HG03442 (cell line): ENCODE measurements at regions not wholly inside any gene's neighbourhood (a gene's known extent, or its start where the extent isn't known, plus 50 kb on each side); places are given as distances from the start of the nearest gene placed in this dataset.
"Not testable (repeated sequence)": the region's sequence is repeated elsewhere in the genome, so short reads cannot be mapped to it uniquely, and the experiment has no call there.

Experiments
- ATAC-seq: cut with Tn5 transposase; IDR thresholded peaks from one replicate; pipeline ENCODE4 v1.9.1; 2021; ENCODE audit warnings: mild to moderate bottlenecking, moderate library complexity; ENCODE audit not compliant: unreplicated experiment

DNA sequence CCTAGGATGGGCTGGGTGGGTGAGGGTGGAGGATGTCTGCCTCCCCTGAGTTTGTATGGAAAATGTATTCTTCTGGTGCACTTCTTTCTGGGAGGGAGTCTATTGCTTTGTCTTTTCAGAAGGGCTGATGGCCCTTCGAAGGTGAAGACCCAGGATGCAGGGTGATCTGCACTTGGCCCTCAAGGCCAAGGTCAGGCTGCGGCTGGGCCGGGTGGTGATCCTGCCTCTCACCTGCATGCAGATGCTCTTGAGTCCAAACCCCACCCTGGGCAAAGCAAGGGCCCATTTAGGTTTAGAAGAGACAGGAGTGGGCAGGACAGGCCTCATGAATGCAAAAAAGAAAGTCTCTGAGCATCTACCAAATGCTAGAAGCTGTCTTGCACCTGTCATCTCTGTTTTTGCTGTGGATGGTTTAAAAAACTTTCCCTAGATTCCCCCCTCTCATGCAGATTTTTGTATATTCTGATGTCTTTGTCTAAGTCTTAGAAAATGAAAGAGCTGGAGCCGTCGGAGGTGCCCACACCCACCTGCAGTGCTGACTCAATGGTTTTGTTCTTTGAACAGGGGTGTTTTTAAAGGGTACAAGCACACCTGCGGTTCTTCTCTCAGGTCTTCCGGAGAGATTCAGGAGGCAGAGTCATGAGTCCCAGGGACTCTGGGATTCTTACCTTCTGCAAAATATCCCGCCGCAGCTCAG lies 186.4 kb downstream of the ADRA2C start:
- not testable (repeated sequence) for ATAC-seq

DNA sequence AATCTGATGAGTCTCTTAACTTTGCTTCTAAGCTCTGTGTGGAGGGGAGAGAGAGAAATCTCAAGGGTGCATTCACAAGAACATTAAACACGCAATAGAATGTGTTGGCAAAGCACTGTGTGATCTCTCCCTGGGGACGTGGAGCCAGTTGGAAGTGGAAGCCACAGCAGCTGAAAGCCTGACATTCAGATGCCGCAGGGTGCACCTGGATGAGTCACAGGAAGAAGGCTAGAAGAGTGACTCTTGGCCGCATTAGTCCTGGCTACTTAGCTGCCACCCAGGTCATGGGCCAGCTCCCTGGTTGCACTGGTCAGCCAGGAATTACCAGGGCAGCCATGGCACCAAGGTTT lies 186.9 kb downstream of the ADRA2C start:
- not testable (repeated sequence) for ATAC-seq

DNA sequence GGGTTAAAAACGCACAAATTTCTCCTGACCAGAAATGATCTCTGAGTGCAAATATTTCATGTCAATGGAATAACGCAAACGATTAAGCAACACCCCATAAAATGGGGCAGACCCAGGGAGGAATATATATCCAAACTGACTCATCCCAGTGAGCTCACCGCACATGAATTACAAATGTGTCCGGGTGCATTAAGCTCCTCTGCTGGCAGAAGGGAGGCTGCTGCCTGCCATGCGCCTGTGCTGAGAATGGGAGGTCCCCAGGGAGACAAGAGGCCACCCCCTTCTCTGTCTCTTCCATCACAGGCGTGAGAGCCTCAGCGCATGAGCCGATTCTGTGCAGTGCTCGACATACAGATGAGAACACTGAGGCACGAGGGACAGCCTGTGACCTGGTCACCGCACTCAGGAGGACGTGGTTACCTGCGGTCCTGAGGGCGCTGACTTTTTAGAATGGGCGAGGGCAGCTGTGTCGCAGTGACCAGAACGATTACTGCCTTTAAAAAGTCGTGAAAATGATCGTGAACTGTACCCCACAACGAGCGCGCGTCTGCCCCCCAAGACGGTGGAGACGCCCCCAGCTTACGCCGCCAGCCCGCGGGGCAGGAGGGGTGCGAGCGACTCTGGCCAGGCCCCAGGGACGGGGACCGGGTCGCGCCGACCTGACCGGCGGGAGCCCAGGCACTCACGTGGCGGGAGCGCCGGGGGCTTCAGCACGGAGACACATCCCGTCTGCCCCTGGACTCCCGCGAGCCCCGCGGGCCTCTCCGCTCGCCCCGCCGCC lies 188.5 kb downstream of the ADRA2C start:
- ATAC-seq, result peak; percentile 20

DNA sequence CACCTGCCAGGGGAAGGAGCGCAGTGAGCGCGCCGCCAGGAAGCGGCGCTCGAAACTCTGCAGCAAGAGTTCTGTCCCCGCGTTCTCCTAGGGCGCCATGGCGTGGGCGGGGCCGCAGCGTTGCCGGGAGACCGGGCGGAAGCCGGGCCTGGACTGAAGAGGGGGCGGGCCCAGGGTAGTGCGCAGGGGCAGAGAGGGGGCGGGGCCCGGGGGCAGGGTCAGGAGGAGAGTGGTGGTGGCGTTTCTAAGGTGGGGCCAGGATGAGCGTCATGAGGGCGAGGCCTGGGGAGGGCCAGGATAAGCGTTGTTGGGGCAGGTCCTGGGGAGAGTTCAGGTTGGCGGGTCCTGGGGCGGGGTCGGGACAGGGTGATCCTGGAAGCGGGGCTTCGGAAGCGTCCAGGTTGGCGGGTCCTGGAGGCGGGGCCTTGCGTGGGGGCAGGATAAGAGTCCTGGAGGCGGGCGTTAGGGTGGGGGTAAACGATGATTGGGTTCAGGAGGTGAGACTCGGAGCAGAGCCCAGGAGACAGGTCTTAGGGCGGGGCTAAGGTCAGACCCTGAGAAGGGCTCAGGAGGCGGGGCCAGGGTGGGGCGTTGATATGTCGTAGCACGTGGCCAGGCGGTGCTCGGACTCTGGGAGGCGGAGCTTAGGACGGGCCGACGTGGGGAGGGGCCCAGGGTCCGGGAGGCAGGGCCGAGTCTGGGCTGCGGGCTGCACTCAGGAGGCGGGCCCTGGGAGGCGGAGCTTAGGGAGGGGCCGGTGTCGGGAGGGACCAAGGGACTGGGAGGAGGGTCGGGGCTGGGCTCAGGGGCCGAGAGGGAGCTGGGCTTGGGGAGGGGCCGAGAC lies 189.4 kb downstream of the ADRA2C start:
- ATAC-seq, result peak; percentile 96

DNA sequence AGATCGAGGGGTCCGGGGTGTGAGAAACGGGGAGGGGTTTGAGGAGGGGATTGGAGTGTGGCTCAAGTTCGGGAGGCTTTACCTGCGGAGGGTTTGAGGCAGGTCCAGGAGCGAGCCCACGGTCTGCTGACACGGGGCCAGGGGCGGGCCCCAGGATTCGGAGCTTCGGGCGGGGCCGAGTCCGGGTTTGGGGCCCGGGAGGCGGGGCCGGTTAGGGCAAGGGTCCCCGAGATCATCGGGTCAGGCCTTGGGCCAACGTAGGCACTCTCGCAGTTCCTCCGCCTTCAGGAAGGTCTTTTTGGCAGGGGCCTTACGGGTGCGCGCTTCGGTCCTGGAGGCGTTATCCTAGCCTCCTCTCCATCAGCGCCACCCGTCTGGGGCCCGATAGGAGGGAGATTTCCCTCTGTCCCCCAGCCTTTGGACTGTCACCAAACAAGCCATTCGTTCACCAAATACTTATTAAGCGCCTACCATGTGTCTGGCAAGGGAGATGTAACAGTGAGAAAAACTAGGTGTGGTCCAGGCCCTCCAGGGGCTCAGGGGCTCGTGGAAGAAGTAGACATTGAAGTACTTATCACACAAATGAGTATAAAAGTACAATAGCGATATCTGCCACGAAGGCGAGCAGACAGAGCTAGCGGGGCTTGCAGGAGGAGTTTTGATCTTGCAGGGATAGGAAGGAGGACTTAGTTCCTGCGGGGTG lies 190.1 kb downstream of the ADRA2C start:
- ATAC-seq, result not testable (repeated sequence)

DNA sequence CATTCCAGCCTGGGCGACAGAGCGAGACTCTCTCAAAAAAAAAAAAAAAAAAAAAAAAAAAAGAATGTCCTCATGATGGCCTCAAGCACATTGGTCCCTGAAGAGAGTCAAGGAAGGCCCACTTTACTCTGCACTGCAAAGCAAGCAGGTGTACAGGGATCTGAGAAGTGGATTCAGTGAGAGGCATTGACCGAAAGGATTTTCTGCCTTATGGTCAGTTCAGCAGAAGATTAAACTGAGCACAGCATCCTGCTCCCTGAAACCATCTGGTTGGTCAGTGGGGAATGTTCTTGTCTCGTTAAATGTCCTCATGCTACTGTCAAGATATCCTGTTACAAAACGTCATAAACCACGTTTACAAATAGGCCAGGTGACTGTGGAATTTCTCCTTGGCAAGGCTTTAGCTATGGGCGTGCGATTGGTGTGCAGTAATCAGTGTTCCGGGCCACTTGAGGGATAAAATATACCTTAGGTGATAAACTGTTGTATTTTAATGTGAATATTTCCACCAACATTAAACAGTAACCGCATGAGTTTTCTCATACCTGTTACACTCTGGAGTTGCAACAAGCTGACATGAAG lies 195.0 kb downstream of the ADRA2C start:
- not testable (repeated sequence) for ATAC-seq

DNA sequence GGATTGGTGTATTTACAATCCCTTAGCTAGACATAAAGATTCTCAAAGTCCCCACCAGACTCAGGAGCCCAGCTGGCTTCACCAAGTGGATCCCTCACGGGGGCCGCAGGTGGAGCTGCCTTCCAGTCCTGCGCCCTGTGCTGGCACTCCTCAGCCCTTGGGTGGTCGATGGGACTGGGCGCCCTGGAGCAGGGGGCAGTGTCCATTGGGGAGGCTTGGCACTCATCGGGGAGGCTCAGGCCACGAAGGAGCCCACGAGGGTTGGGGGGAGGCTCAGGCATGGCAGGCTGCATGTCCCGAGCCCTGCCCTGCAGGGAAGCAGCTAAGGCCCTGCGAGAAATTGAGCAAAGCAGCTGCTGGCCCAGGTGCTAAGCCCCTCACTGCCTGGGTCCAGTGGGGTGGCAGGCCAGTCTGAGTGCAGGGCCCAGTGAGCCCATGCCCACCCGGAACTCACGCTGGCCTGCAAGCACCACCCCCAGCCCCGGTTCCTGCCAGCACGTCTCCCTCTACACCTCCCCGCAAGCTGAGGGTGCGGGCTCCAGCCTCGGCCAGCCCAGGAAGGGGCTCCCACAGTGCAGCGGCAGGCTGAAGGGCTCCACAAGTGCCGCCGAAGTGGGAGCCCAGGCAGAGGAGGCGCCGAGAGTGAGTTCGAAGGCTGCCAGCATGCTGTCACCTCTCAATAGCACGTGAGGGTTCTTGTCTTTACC lies 198.5 kb downstream of the ADRA2C start:
- ATAC-seq, result not testable (repeated sequence)

DNA sequence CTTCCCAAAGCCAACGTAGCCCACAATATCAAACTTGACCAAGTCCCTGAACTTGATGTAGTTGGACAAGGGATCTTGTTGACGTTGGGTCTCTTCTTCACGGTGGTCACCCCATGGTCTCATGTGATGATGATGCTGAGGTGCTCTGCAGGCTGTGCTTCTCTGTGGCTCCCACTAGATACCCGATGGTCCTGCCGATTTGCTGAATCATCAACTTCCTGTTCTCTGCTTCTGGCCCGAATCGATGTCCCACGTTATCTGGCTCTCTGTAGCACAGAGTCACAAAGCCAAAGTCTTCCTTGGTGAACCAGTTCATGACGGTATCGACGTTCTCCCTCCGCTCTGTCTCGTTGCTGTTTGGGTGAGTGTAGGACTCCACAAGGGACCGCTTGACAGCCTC lies 201.0 kb downstream of the ADRA2C start:
- ATAC-seq, result not testable (repeated sequence)

DNA sequence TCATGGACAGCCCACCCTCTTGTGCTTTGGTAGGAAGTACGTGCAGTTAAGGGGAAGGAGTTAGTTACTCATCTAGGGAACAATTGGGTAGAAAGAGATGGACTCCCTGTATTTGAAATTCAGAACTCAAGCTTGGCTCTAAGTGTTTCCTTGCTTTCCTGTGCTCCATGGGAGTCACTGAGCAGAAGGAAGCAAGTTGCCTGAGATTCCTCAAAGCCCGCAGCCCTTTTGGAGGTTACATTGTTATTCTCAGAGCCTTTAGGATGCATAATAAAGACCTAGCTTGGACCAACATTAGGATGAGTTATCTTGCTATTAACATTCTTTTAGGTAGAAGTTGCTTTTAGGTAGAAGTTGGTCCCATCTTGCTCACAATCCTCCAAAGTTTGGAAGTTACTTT lies 206.4 kb downstream of the ADRA2C start:
- not testable (repeated sequence) for ATAC-seq

DNA sequence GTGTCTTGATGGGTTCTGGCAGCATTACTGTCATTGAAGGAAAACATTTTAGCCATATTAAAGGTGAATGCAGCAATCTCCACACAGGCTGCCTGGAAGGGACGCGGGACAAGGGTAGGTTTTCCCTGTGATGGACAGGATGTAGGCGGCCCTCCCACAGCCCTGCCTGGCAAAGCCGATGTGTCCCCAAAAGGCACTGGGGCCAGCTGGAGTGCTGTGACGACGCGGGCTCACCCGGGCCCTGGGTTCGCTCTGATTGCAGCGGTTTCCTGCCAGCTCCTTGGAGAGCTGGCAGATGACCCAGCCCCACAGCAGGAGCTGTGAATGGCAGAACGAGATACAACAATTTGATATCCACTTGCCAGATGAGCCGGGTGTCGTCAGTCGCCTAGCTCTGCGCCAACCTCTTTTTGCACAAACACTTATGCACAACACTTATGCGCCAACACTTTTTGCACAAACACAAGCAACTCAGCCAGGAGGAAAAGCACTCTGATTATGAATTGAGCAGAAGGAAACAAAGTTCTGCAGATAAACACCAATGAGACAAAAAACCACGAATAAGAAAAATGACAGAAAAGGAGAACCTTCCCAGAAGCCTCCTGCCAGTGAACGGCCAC lies 207.5 kb downstream of the ADRA2C start:
- not testable (repeated sequence) for ATAC-seq

DNA sequence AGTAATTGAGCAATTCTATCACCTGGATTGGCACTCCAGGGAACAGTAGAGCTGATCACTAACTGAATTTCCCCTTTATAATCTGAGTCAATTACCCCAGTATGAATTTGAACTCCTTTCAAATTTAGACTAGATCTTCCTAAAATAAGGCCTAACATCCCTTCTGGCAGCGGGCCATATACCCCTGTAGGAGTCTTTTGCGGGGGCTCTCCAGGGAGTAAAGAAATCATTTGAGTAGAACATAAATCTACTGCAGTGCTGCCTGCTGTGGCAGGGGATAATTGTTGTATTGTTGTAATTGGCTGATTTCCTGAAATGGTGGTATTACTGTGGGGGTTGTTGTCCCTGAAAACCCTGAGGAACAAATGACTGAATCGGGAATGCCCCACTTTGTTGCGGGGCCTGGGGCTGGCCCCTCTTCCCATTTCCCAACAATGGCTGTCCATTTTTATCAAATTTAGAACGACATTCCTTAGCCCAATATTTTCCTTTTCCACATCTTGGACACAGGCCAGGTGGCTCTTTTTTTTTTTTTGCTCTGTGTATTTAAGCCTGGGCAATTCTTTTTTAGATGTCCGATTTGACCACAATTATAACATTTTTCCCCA lies 217.4 kb downstream of the ADRA2C start:
- ATAC-seq, result not testable (repeated sequence)

DNA sequence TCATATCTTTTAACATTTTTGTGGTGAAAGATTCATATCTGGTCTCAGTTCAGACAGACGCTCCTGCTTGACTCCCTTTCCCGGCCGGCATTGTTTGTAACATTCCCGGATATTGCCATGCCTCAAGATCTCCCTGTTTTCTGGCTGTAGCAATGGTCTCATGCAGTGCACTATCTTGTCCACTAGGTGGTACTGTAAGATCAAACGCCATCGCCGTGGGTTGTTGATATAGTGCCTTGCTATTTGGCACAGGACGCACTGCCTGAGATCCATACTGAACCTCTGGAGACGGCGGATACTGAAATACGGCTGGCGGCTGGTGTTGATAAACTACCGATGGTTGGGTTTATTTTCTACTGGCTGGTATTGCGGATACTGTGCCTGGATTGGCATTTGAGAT lies 218.6 kb downstream of the ADRA2C start:
- ATAC-seq, result not testable (repeated sequence)

DNA sequence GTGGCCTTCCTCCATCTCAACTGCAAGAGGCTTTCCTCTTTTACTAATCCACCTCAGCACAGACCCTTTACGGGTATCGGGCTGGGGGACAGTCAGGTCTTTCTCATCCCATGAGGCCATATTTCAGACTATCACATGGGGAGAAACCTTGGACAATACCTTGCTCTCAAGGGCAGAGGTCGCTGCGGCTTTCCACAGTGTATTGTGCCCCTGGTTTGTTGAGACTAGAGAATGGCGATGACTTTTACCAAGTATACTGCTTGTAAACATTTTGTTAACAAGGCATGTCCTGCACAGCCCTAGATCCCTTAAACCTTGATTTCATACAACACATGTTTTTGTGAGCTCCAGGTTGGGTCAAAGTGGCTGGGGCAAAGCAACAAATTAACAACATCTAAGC lies 220.2 kb downstream of the ADRA2C start:
- ATAC-seq, result not testable (repeated sequence)

DNA sequence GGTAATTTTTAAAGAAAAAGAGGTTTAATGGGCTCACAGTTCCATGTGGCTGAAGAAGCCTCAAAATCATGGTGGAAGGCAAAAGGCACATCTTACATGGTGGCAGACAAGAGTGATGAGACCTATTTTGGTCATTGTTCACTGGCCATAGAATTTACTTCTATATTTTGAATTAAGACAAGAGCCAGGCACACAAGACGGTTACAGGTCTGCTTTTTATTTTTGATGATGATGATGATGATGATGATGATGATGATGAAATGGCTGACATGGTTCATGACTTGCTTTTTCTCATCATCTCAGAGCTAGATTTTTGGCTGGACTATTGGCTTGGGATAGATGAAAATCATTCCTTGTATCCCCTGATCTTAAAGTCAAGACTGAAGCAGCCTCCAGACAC lies 229.3 kb downstream of the OTOP1 start:
- not testable (repeated sequence) for ATAC-seq

DNA sequence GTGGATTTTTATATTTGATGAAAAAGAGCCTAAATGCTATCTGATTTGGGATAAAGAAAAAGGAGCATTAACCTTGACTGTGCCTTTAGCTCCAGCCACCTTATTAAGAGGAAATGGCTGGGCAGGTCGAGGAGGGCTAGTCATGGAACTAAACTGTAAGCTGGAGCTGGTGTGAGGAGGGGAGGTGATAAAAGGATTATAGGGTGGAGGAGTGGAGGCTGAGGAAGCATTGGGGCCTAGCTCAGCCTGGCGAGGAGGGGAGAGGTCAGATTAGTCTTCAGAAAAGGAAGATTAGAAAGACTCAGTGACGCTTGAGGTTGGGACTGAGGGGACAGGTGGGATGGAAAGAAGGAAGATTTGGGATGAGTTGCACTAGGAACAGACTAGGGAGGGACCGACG lies 222.7 kb downstream of the OTOP1 start:
- ATAC-seq, result not testable (repeated sequence)

DNA sequence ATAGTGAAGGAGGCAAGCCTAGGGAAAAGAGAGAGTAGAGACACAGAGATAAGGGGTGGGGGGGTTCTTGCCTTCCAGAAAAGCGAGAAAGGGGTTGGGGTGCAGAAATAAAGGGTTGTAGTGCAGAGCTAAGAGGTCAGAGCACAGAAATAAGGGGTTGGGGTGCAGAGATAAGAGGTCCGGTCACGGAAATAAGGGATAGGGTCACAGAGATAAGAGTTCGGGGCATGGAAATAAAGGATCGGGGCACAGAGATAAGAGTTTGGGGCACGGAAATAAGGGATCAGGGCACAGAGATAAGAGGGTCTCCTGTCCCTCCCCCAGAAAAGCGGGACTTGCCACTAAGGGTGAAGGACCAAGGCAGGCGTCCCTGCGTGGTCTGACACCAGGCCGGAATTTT lies 222.0 kb downstream of the OTOP1 start:
- ATAC-seq, result not testable (repeated sequence)

DNA sequence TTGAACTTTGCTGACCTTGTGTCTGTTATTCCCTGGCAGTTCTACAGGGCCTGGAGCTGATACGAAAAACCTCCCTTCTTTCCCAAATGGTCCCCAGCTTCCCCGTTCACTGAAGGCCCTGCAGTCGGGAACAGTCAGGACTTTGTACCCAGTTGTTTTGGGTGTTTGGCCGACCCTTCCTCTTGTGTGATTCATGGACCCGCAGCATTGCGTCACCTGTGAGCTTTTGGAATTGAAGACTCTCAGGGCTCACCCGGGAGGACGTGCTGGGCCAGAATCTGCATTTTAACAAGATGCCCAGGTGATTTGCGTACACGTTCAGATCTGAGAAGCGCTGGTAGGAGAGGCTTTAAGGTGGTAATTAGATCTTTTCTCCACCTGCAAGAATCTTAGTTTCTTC lies 220.4 kb downstream of the OTOP1 start:
- ATAC-seq, result not testable (repeated sequence)

DNA sequence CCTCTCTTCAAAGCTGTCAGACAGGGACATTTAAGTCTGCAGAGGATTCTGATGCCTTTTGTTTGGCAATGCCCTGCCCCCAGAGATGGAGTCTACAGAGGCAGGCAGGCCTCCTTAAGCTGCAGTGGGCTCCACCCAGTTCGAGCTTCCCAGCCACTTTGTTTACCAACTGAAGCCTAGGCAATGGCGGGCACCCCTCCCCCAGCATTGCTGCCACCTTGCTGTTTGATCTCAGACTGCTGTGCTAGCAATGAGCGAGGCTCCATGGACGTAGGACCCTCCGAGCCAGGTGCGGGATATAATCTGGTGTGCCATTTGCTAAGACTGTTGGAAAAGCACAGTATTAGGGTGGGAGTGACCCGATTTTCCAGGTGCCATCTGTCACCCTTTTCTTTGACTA lies 207.7 kb downstream of the OTOP1 start:
- ATAC-seq, result not testable (repeated sequence)

DNA sequence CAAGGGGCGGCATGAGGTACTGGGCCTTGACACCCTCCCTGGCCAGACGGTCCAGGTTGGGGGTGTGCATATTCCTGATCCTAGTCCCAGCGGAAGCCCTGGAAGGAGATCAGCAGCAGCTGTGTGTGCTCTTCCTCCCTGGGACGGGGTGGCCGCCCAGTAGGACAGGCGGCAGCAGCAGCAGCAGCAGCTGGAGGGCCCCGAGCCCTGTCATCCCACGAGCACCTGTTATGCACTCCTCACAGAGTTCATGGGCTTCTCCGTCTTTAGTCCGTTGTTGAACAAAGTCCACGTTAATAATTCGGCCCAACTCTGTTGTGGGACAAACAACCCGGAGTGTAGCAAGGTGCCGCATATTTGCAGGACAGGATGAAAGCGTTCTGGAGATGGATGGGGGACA lies 205.6 kb downstream of the OTOP1 start:
- not testable (repeated sequence) for ATAC-seq
